HepG2 (cell line): ENCODE measurements at regions not wholly inside any gene's neighbourhood (a gene's known extent, or its start where the extent isn't known, plus 50 kb on each side); places are given as distances from the start of the nearest gene placed in this dataset.

Experiments
- ATAC-seq: fragments of 200-7000 bp; cut with Tn5 transposase; 3 replicates; pipeline ENCODE4 v1.9.1; 2020; ENCODE audit warnings: mild to moderate bottlenecking, moderate library complexity
- BruUV-seq: library from RNA; stranded (reverse); fragments of 400-500 nt; replicated peaks from 2 replicates; lab custom pipeline; 2021; lab: Mats Ljungman, UMichigan
- CTCF ChIA-PET: fragments of 300-600 bp; formaldehyde crosslinking; extraction: SDS; loops from one replicate; lab custom pipeline; 2021; ENCODE audit warnings: low total read pairs, inconsistent platforms, low intra/inter-chr PET ratio; lab: Yijun Ruan, JAX
- POLR2A ChIA-PET: fragments of 350-600 bp; sonication (Branson Sonifier 250); formaldehyde crosslinking; loops from one replicate; lab custom pipeline; 2020; ENCODE audit warnings: antibody characterized with exemption, inconsistent platforms; lab: Yijun Ruan, JAX
- DNase-seq: peaks from one replicate; pipeline ENCODE4 v3.0.0-alpha.2; 2015; ENCODE audit warnings: low spot score
- FAIRE-seq: peaks from 3 replicates; lab custom pipeline; 2011; peaks lifted over from hg19 to GRCh38; lab: Jason Lieb, UNC
- H2AFZ ChIP-seq: one replicate; pipeline ENCODE4 v1.6.1; 2011; ENCODE audit warnings: low read length, inconsistent platforms
- H3K27ac ChIP-seq: fragments of 300-600 bp; 3 replicates; pipeline ENCODE4 v1.8.0; 2011; ENCODE audit warnings: mixed run types, mild to moderate bottlenecking, mixed read lengths, low read length, inconsistent platforms; ENCODE audit not compliant: insufficient read depth; ENCODE audit errors: extremely low read length
- H3K27me3 ChIP-seq, 2 experiments: fragments of 200-600 bp in 1 of 2; 2 replicates in 1 of 2; 3 replicates in 1 of 2; pipeline versions ENCODE4 v1.6.0 to v1.8.0; 2011; ENCODE audit warnings: low read length in 2 of 2, mild to moderate bottlenecking in 2 of 2, moderate library complexity in 2 of 2, inconsistent platforms in 1 of 2; ENCODE audit not compliant: insufficient read depth in 2 of 2, control insufficient read depth in 1 of 2
- H3K36me3 ChIP-seq, 2 experiments: fragments of 200-600 bp in 1 of 2; replicated peaks in 1 of 2; 2 replicates in 1 of 2; 3 replicates in 1 of 2; pipeline versions ENCODE4 v1.5.1 to v1.8.0; 2011; ENCODE audit warnings: low read length in 2 of 2, inconsistent platforms in 1 of 2; ENCODE audit not compliant: insufficient read depth in 2 of 2, control insufficient read depth in 1 of 2
- H3K4me1 ChIP-seq: 2 replicates; pipeline ENCODE4 v1.5.1; 2012; ENCODE audit warnings: low read length, inconsistent platforms; ENCODE audit not compliant: insufficient read depth
- H3K4me2 ChIP-seq: 2 replicates; pipeline ENCODE4 v1.6.0; 2011; ENCODE audit warnings: low read depth, low read length, inconsistent platforms
- H3K4me3 ChIP-seq, 3 experiments: fragments of 200-600 bp in 1 of 3; sonication (generic), shearing (Covaris generic) in 1 of 3; replicated peaks in 1 of 3; 2 replicates each; pipeline ENCODE4 v1.5.1; 2011 to 2016; ENCODE audit warnings: low read length in 3 of 3, inconsistent platforms in 2 of 3, low read depth in 2 of 3, mild to moderate bottlenecking in 2 of 3, control low read depth in 1 of 3, mixed read lengths in 1 of 3; ENCODE audit not compliant: insufficient read depth in 1 of 3
- H3K79me2 ChIP-seq: one replicate; pipeline ENCODE4 v1.6.1; 2011; ENCODE audit warnings: low read length, inconsistent platforms; ENCODE audit not compliant: insufficient read depth
- H3K9ac ChIP-seq: 2 replicates; pipeline ENCODE4 v1.6.0; 2011; ENCODE audit warnings: mild to moderate bottlenecking, low read depth, low read length, inconsistent platforms; ENCODE audit not compliant: insufficient read depth
- H3K9me3 ChIP-seq: 2 replicates; pipeline ENCODE4 v1.5.1; 2012; ENCODE audit warnings: mild to moderate bottlenecking, low read length
- H4K20me1 ChIP-seq: 2 replicates; pipeline ENCODE4 v1.6.0; 2011; ENCODE audit warnings: inconsistent platforms, mild to moderate bottlenecking, low read length, moderate library complexity; ENCODE audit not compliant: insufficient read depth
- HNRNPL ChIP-seq: fragments of 200-400 bp; formaldehyde crosslinking; IDR thresholded peaks from 2 replicates; pipeline ENCODE4 v1.6.1; 2017; ENCODE audit warnings: mild to moderate bottlenecking, low read depth, low read length
- JUND ChIP-seq: sonication (generic); formaldehyde crosslinking; IDR thresholded peaks from 2 replicates; pipeline ENCODE4 v1.8.0; 2022; ENCODE audit warnings: mild to moderate bottlenecking, missing genetic modification reagents
- KLF13 ChIP-seq: sonication (generic); formaldehyde crosslinking; IDR thresholded peaks from 2 replicates; pipeline ENCODE4 v1.4.0; 2020; ENCODE audit warnings: mild to moderate bottlenecking, missing genetic modification reagents
- NR0B2 ChIP-seq: sonication (generic); formaldehyde crosslinking; IDR thresholded peaks from 2 replicates; pipeline ENCODE4 v1.4.0; 2020; ENCODE audit warnings: mild to moderate bottlenecking, missing genetic modification reagents
- TCF7 ChIP-seq: sonication (generic); IDR thresholded peaks from 2 replicates; pipeline ENCODE4 v1.6.1; 2016; ENCODE audit warnings: antibody characterized with exemption, low read depth
- TP53 ChIP-seq: sonication (generic); formaldehyde crosslinking; conservative IDR thresholded peaks from 2 replicates; pipeline ENCODE4 v1.4.0; 2020; ENCODE audit warnings: missing genetic modification reagents
- ZBTB38 ChIP-seq: sonication (generic); formaldehyde crosslinking; IDR thresholded peaks from 2 replicates; pipeline ENCODE4 v1.5.1; 2020; ENCODE audit warnings: mild to moderate bottlenecking, missing genetic modification reagents
- ZFP37 ChIP-seq: sonication (generic); formaldehyde crosslinking; IDR thresholded peaks from 2 replicates; pipeline ENCODE4 v1.4.0; 2020; ENCODE audit warnings: missing genetic modification reagents, borderline replicate concordance
- ZNF24 ChIP-seq: fragments of 450-650 bp; IDR thresholded peaks from 2 replicates; pipeline ENCODE4 v1.6.1; 2017; ENCODE audit warnings: antibody characterized with exemption, mild to moderate bottlenecking
- ZNF552 ChIP-seq: sonication (generic); formaldehyde crosslinking; IDR thresholded peaks from 2 replicates; pipeline ENCODE4 v1.9.0; 2022; ENCODE audit warnings: missing genetic modification reagents, mild to moderate bottlenecking, borderline replicate concordance
- ZNF564 ChIP-seq: sonication (generic); formaldehyde crosslinking; IDR thresholded peaks from 2 replicates; pipeline ENCODE4 v1.8.1; 2023; ENCODE audit warnings: mild to moderate bottlenecking, missing genetic modification reagents
- ZNF576 ChIP-seq: sonication (generic); formaldehyde crosslinking; IDR thresholded peaks from 2 replicates; pipeline ENCODE4 v1.4.0; 2020; ENCODE audit warnings: mild to moderate bottlenecking, missing genetic modification reagents
- ZNF780A ChIP-seq: sonication (generic); formaldehyde crosslinking; IDR thresholded peaks from 2 replicates; pipeline ENCODE4 v1.8.0; 2022; ENCODE audit warnings: mild to moderate bottlenecking, missing genetic modification reagents, moderate library complexity
- WGBS: methylation state at CpG from one replicate; pipeline ENCODE4 v1.1.6; 2017; ENCODE audit warnings: low lambda C conversion rate; 5-methylcytosine and 5-hydroxymethylcytosine counted together
- in situ Hi-C: cut with HindIII; loops from 2 replicates; pipeline ENCODE4 v1.10.0; 2017; ENCODE audit warnings: low pct_unique_long_range_greater_than_20kb; ENCODE audit not compliant: extremely low pct_ligation_motif_present
- intact Hi-C: fragments of 100-400 bp; cut with micrococcal nuclease; formaldehyde crosslinking; loops from one replicate; pipeline ENCODE4 v1.10.0; 2022; ENCODE audit not compliant: unreplicated experiment

- H3K4me2 ChIP-seq = no peak overlapping the region
- H3K36me3 ChIP-seq = no peaks in the 10 kb centered on the region
- H3K4me1 ChIP-seq = no peaks in the 10 kb centered on the region
- H2AFZ ChIP-seq = no peak overlapping the region
- peaks cover 95% of the 10 kb centered on the region for H3K9me3 ChIP-seq
- H3K27me3 ChIP-seq = no peaks in the 10 kb centered on the region
- in situ Hi-C loops (no loop called here), intact Hi-C loops (no loop called here)
- H3K27ac ChIP-seq = no peak overlapping the region
- FAIRE-seq = no peak
- CTCF ChIA-PET = no interaction called here
- H4K20me1 ChIP-seq = no peaks in the 10 kb centered on the region
- H3K79me2 ChIP-seq = no peaks in the 10 kb centered on the region
- H3K4me3 ChIP-seq = no peak overlapping the region
- TF ChIP-seq ZNF780A (CRISPR knock-in tag) (no peak), HNRNPL (no peak), TP53 (CRISPR knock-in tag) (no peak), ZFP37 (no peak), ZNF24 (no peak), ZNF576 (CRISPR knock-in tag) (no peak), JUND (CRISPR knock-in tag) (no peak), ZNF564 (CRISPR knock-in tag) (no peak), TCF7 (no peak), ZNF552 (CRISPR knock-in tag) (no peak), ZBTB38 (CRISPR knock-in tag) (no peak), NR0B2 (CRISPR knock-in tag) (no peak), KLF13 (CRISPR knock-in tag) (no peak)
- TF ChIP-seq, all 625 proteins: peak for 0
- BruUV-seq = no TSS peak
- WGBS = 5% methylated on average over 4 of the region's 4 CpGs
- no peak for ATAC-seq
- H3K9ac ChIP-seq = no peak overlapping the region
- no peak for DNase-seq
- POLR2A ChIA-PET = no interaction called here
Measured at GRCh38 chr10:9921544-9921943, 1096.1 kb upstream of the CELF2 start.
